ENCODE measurements at regions not wholly inside any gene's neighbourhood (a gene's known extent, or its start where the extent isn't known, plus 50 kb on each side); places are given as distances from the start of the nearest gene placed in this dataset.

DNA sequence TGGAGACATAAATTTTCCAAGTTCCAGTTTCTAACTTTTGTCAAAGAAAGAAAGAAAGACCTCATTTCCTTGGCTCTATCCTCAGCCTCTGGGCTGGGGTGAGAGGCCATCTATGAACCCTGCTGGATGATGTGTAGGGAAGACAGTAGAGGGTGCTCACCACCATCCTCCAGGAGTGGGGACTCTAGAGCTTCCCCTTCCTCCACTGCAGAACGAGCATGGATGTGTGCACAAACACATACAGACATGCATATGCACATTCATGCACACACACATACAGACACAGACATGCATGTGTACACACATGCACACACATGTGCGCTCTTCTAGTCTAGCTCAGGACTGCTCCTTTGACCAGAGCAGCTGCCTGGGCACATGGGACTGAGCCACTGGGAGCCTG is 565.8 kb downstream of the BUD13 start:
- no peak for TF ChIP-seq ZFX (IDR thresholded peaks at IDR 0.05; ENCODE audit: borderline replicate concordance)
- TF ChIP-seq, protein P1, sequence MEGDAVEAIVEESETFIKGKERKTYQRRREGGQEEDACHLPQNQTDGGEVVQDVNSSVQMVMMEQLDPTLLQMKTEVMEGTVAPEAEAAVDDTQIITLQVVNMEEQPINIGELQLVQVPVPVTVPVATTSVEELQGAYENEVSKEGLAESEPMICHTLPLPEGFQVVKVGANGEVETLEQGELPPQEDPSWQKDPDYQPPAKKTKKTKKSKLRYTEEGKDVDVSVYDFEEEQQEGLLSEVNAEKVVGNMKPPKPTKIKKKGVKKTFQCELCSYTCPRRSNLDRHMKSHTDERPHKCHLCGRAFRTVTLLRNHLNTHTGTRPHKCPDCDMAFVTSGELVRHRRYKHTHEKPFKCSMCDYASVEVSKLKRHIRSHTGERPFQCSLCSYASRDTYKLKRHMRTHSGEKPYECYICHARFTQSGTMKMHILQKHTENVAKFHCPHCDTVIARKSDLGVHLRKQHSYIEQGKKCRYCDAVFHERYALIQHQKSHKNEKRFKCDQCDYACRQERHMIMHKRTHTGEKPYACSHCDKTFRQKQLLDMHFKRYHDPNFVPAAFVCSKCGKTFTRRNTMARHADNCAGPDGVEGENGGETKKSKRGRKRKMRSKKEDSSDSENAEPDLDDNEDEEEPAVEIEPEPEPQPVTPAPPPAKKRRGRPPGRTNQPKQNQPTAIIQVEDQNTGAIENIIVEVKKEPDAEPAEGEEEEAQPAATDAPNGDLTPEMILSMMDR (IDR thresholded peaks at IDR 0.05): no peak

Measured in 22Rv1 (cell line).